GM12865 (cell line): ENCODE measurements at regions not wholly inside any gene's neighbourhood (a gene's known extent, or its start where the extent isn't known, plus 50 kb on each side); places are given as distances from the start of the nearest gene placed in this dataset.

Experiments
- DNase-seq: peaks from one replicate; pipeline ENCODE4 v3.0.0; 2010; ENCODE audit warnings: low read depth
- H3K4me3 ChIP-seq: 2 replicates; pipeline ENCODE4 v1.5.1; 2011; ENCODE audit warnings: mild to moderate bottlenecking, low read depth, low read length, control low read depth
- TF ChIP-seq, protein P1 (sequence below): IDR thresholded peaks from 2 replicates; pipeline ENCODE4 v1.5.1; 2011; ENCODE audit warnings: low read length, control low read depth, low read depth, inconsistent platforms; ENCODE audit not compliant: insufficient read depth; ENCODE audit errors: missing control alignments

DNA sequence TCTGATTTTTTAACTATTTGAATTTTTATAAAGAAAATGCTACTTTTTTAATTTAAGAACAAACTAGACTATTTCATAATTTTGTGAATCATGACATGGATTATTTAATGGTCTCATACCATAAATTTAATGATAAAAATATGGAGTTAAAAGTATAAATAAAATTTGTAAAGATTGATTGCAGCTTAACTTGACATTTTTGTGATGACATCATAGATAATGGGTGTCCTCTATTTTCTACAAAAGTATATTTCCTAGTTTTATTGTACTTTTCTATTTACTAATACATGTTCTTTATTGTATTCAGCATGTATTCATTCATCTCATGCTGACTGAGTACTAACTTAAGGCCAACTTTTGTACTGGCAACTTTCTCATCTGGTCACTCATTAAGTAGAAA is 1096.5 kb downstream of the NR2F1-AS1 start:
- TF ChIP-seq, protein P1, sequence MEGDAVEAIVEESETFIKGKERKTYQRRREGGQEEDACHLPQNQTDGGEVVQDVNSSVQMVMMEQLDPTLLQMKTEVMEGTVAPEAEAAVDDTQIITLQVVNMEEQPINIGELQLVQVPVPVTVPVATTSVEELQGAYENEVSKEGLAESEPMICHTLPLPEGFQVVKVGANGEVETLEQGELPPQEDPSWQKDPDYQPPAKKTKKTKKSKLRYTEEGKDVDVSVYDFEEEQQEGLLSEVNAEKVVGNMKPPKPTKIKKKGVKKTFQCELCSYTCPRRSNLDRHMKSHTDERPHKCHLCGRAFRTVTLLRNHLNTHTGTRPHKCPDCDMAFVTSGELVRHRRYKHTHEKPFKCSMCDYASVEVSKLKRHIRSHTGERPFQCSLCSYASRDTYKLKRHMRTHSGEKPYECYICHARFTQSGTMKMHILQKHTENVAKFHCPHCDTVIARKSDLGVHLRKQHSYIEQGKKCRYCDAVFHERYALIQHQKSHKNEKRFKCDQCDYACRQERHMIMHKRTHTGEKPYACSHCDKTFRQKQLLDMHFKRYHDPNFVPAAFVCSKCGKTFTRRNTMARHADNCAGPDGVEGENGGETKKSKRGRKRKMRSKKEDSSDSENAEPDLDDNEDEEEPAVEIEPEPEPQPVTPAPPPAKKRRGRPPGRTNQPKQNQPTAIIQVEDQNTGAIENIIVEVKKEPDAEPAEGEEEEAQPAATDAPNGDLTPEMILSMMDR: no peak
- no peak for DNase-seq
- H3K4me3 ChIP-seq: no peak overlapping the region

DNA sequence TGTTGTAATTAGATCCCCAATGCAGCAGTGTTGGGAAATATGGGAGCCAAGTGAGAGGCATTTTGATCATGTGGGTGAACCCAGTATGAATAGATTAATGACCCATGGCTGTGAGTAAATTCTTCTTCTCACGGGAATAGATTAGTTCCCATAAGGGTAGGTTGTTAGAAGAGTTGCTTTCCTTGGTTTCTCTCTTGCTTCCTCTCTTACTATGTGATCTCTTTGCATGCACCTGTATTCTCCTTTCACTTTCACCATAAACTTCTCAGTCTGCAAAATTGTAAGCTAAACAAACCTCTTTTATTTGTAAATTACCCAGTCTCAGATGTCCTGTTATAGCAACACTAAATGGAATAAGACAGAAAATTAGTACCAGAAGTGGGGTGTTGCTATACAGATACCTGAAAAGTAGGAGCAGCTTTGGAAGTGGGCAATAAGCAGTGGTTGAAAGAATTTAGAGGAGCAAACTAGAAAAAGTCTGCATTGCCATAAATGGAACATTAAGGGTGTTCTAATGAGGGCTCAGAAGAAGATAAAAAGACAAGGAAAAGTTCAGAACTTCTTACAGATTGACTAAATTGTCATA is 1090.0 kb upstream of the ARRDC3 start:
- H3K4me3 ChIP-seq: no peak overlapping the region
- TF ChIP-seq, protein P1: no peak
- DNase-seq: no peak

DNA sequence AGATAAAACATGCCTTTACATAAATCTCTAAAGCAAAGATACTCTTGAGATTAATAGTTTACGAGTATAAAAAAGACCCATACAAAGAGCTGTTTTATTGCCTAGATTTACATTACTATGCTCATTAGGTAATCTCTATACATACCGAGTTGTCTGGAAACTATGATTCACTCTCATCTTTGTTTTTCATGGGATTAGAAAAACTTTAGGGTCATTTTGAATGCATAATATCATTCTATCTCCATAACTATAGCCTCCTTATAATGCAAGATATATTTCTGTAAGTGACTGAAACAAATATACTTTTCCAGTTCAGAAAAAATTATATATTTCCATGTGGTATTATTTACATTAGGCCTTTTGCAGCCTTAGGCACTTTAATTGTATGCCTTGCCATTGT is 1088.7 kb upstream of the ARRDC3 start:
- TF ChIP-seq, protein P1: no peak
- no peak overlapping the region for H3K4me3 ChIP-seq
- no peak for DNase-seq

DNA sequence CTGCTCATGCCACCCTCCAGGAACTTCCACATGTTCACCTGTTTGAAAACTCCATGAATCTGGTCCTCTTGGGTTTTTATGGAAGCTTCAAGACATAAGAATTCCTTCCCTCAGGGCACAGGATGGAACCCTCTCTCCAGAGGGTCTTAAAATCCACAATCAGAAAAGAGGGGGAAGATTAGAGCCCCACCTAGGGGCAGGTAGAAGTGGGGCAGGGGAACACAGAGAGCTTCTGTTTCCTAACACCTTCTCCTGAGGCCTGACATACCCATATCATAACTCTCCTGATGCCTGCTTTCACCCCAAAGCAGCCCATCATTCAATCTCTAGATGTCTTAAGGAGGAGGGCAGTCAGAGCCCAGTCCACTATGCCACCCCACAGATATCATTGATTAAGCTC is 1087.7 kb upstream of the ARRDC3 start:
- no peak overlapping the region for H3K4me3 ChIP-seq
- no peak for DNase-seq
- TF ChIP-seq, protein P1: peak; percentile 46

DNA sequence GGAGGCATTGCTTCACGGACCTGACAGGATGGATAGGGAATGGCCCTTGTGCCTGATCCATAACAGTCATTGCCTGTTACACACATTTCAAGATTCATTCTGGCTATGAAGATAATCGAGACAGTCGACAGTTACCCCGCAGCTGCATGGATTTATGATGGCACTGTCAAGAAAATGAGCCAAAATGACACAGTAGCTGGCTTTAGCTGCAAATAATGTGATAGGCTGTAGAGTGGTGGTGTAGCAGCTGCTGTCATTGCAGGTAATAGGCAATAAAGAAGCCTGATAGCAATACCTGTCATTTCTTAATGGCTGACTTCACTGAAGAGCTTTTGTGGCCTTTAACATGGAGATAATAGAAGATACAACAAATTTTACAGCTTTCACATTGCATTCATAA is 1085.2 kb upstream of the ARRDC3 start:
- no peak overlapping the region for H3K4me3 ChIP-seq
- DNase-seq: no peak

DNA sequence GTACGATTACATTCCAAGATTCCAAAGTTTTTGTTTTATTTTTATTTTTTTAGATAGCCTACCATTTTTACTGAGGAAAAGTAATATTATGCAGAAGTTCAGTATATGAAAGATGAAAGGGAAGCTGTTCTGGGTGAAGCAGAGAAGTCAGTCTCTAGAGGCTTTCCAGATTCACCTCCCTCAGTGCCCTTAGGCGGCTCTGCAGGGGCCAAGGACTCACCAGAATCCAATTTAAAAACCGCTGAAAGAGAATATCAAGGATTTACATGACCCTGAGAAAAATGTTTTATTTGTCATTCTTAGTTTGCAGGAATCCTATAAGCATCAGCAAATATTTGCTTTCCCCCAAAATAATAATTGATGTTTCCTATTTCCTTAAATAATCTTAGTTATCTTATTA is 1084.6 kb upstream of the ARRDC3 start:
- TF ChIP-seq, protein P1: no peak
- no peak for DNase-seq
- no peak overlapping the region for H3K4me3 ChIP-seq

More for the DNA sequence above, 1085.2 kb upstream of the ARRDC3 start:
- TF ChIP-seq, protein P1: no peak

DNA sequence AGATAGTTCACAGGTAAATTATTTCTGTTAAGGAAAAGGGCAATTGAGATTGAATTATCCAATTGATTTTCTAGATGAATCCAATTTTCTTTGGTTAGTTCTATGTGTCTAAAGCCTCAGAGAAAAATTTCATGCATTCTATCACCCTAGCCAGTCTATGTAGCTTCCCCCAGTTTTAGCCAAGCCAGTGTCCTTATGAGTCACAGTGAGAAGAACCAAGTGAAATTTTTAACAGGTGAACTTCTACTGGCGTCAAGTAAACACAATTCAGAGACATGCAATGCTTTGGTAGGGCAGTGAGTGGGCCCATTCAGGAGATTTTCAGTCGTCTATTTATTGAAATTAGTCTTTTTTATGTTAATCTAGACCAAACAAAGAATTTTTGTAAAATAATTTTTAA is 1077.4 kb upstream of the ARRDC3 start:
- peak; percentile 12 for DNase-seq
- TF ChIP-seq, protein P1: no peak
- no peak overlapping the region for H3K4me3 ChIP-seq
